ENCODE measurements at regions not wholly inside any gene's neighbourhood (a gene's known extent, or its start where the extent isn't known, plus 50 kb on each side); places are given as distances from the start of the nearest gene placed in this dataset.
A peak's percentile ranks its signal among the peaks of the same experiment; 100 is the strongest.
"Not testable (repeated sequence)": the region's sequence is repeated elsewhere in the genome, so short reads cannot be mapped to it uniquely, and the experiment has no call there.

- H3K27ac ChIP-seq (ENCODE audit: low read length), result no peak overlapping the region
- H3K9ac ChIP-seq (ENCODE audit: low read length), result no peak overlapping the region
- no peaks in the 10 kb centered on the region for H3F3A ChIP-seq (ENCODE audit: insufficient read depth, low read length, poor library complexity, severe bottlenecking)
- no peak overlapping the region for H3K4me2 ChIP-seq (ENCODE audit: low read length)
- H3K4me3 ChIP-seq (ENCODE audit: low read length), result no peak overlapping the region
- H3K9me2 ChIP-seq (ENCODE audit: insufficient read depth, low read length), result no peaks in the 10 kb centered on the region
- H2AFZ ChIP-seq (ENCODE audit: low read depth, low read length), result no peak overlapping the region
- no peaks in the 10 kb centered on the region for H4K20me1 ChIP-seq (ENCODE audit: insufficient read depth)
- no peaks in the 10 kb centered on the region for H3K79me2 ChIP-seq (replicated peaks; ENCODE audit: insufficient read depth, low read length)
- no peaks in the 10 kb centered on the region for H3K27me3 ChIP-seq (ENCODE audit: insufficient read depth, low read depth, low read length)
- H3K36me3 ChIP-seq (ENCODE audit: insufficient read depth, low read length), result no peaks in the 10 kb centered on the region
- no peaks in the 10 kb centered on the region for H3K9me3 ChIP-seq (ENCODE audit: low read length)
- TF ChIP-seq REST (IDR thresholded peaks at IDR 0.05; ENCODE audit: borderline replicate concordance) (no peak), MXI1 (conservative IDR thresholded peaks at IDR 0.05; ENCODE audit: poor library complexity, severe bottlenecking) (no peak), SMC3 (conservative IDR thresholded peaks at IDR 0.05; ENCODE audit: poor library complexity) (peak; percentile 48), TAF1 (IDR thresholded peaks at IDR 0.05; ENCODE audit: low read depth) (no peak), EZH2 (IDR thresholded peaks at IDR 0.05; ENCODE audit: borderline replicate concordance, insufficient read depth, low read length, poor library complexity, severe bottlenecking) (no peak), RAD21 (conservative IDR thresholded peaks at IDR 0.05) (peak; percentile 43), CTCF (IDR thresholded peaks at IDR 0.05; ENCODE audit: poor library complexity, severe bottlenecking) (peak; percentile 35)
These were observed 156.4 kb upstream of the ANKFN1 start for GRCh38 chr17:55996826-55997225.

- no peaks in the 10 kb centered on the region for H3K9me2 ChIP-seq (ENCODE audit: insufficient read depth, low read length)
- no peak overlapping the region for H3K4me3 ChIP-seq (ENCODE audit: low read length)
- H3K9me3 ChIP-seq (ENCODE audit: low read length), result no peaks in the 10 kb centered on the region
- H2AFZ ChIP-seq (ENCODE audit: low read depth, low read length), result no peak overlapping the region
- H3F3A ChIP-seq (ENCODE audit: insufficient read depth, low read length, poor library complexity, severe bottlenecking), result no peaks in the 10 kb centered on the region
- no peaks in the 10 kb centered on the region for H3K36me3 ChIP-seq (ENCODE audit: insufficient read depth, low read length)
- no peak overlapping the region for H3K27ac ChIP-seq (ENCODE audit: low read length)
- no peak overlapping the region for H3K9ac ChIP-seq (ENCODE audit: low read length)
- H3K27me3 ChIP-seq (ENCODE audit: insufficient read depth, low read depth, low read length), result no peaks in the 10 kb centered on the region
- H3K4me2 ChIP-seq (ENCODE audit: low read length), result no peak overlapping the region
- no peaks in the 10 kb centered on the region for H3K79me2 ChIP-seq (replicated peaks; ENCODE audit: insufficient read depth, low read length)
- TF ChIP-seq EZH2 (IDR thresholded peaks at IDR 0.05; ENCODE audit: borderline replicate concordance, insufficient read depth, low read length, poor library complexity, severe bottlenecking), result no peak
- TF ChIP-seq MXI1 (conservative IDR thresholded peaks at IDR 0.05; ENCODE audit: poor library complexity, severe bottlenecking), result no peak
- H4K20me1 ChIP-seq (ENCODE audit: insufficient read depth), result no peaks in the 10 kb centered on the region
These were observed 152.9 kb upstream of the ANKFN1 start for GRCh38 chr17:56000411-56000810.

- not testable (repeated sequence) for H3K36me3 ChIP-seq (ENCODE audit: insufficient read depth, low read length); H3K9ac ChIP-seq (ENCODE audit: low read length); H3K4me2 ChIP-seq (ENCODE audit: low read length); H3K9me2 ChIP-seq (ENCODE audit: insufficient read depth, low read length); H3K9me3 ChIP-seq (ENCODE audit: low read length); H4K20me1 ChIP-seq (ENCODE audit: insufficient read depth); H2AFZ ChIP-seq (ENCODE audit: low read depth, low read length); H3F3A ChIP-seq (ENCODE audit: insufficient read depth, low read length, poor library complexity, severe bottlenecking); H3K79me2 ChIP-seq (replicated peaks; ENCODE audit: insufficient read depth, low read length); H3K4me3 ChIP-seq (ENCODE audit: low read length); H3K27me3 ChIP-seq (ENCODE audit: insufficient read depth, low read depth, low read length); H3K27ac ChIP-seq (ENCODE audit: low read length)
These were observed 150.6 kb upstream of the ANKFN1 start for GRCh38 chr17:56002656-56003055.
